HG02798 (cell line): ENCODE measurements at regions not wholly inside any gene's neighbourhood (a gene's known extent, or its start where the extent isn't known, plus 50 kb on each side); places are given as distances from the start of the nearest gene placed in this dataset.

Source experiments
- ATAC-seq: cut with Tn5 transposase; IDR thresholded peaks from one replicate; pipeline ENCODE4 v1.9.1; 2021; ENCODE audit warnings: mild to moderate bottlenecking; ENCODE audit not compliant: unreplicated experiment, poor library complexity

- ATAC-seq, result no peak
Observed at GRCh38 chr10:62727934-62728333, 76.6 kb upstream of the ADO start.

- ATAC-seq, result no peak
Observed at GRCh38 chr10:62728479-62728878, 76.0 kb upstream of the ADO start.

DNA sequence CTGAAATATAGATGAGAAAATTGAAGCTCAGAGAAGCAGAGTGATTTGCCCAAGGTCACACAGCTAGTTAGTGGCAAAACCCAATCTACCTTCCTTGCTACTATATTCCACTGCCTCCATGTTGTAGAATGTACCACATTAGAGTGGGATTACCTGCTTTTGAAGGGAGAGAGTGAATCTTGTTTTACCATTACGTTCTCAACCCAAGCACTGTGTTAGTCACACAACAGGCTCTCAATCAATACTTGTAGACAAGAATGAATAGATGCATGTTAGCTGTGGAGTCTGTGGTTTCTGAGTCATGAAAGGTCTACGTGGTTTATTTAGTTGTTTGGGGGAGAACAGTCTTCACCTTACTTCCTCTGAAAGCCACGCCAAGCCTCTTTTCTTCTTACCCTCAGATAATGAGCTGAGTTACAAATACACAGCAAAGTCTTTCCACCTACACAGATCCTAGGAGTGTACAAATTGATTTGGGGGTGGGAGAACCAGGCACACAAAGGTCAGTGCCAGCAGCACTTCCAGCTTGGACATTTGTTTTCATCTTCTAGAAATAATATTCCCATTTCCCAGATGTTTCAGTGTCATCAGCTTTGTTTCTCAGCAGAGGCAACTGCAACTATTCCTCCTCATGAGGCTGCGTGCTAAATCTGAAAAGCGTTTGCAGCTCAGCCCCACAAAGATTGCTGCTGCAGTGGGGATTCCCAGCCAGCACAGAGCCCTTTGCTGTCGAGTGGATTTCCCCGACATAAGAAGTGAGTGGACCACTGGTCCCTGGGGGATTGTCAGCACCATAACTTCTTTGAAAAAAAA, 71.5 kb upstream of the ADO start:
- peak; percentile 84 for ATAC-seq

DNA sequence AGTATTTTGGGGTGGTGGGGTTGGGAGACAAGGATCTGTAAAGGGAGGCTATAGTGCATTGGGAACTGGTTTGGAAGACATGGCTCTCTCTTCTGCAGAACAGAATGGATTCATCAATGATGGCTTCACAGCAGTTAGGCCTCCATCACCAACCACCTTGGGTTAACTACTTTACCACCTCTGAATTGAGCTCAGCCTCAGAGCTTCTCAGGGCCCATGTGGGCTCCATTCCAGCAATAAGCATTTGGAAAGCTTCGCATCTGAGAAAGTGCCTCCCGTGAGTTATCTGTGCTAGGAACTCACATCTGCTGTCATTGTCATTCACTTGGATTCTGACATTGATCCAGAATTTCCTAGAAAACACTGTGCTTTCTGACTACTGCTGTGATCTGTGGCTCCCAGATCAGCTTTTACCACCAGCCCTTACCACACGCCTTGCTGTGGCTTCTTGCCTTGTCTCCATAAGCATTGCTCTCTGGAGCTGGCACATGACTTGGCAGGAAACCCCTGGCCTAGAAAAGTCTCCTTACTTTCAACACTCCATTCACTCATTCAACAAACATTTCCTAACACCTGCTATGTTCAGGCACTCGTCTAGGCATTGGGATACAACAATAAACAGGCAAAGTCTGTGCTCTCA, 70.7 kb upstream of the ADO start:
- ATAC-seq, result peak; percentile 4

DNA sequence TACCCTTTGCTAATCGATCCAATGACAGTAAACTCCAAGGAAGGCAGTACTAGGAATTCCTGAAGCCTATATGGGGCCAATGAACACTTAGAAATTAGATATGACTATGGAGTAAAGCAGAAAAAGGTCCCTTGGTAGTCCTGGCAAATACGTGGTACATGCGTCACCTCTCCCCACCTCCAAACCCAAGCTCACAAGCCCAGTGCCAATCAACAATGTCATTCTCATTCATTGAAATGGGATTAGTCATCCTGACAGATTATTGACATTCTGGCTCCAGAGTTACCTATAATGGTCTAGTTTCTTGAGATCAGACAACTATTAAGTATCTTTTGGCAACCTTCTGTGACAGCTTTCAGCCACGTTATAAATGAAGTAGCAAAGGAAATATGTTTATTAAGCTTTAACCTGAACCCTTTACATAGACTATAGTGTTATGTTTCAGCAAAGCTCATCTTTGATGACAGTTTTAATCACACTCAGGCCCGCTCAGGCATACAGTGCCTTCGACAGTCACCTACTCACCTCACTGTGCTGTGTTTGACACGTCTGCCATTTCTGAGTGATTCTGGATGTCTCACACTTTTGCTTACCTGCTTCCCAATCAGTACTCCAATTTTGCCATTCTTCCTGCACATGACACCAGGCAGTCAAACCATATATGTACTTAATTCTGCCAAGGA, 69.6 kb upstream of the ADO start:
- no peak for ATAC-seq

DNA sequence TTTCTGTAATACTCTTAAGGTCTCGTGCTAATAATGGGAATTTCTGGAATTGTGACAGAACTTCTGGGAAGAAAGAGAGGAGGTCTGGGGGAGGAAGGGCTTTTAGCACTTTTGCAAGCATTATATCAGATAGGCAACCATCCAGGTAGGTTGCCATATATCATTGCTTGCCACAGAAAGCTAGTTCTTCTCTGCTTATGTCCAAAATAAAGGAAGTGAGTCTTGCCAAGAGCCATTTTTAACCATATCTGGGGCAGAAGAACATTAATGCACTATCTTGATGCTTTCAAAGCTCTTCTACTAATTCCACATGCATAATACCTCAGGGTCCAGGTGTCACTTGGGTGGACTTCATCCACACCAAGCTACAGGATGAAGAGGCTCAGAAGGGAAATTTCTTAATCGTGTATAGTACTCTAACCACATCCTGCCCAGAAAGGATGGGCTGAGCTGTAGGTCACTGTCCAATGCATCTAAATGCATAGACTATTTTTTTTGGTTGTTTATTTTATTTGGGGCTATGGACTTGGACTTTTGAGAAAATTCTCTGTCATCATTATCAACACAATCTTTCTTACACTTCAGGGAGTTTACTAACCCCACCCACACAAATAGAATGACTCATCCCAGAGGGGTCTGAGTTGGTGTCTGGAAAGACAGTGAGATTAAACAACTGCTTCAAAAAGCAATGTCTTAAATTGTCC, 68.9 kb upstream of the ADO start:
- peak; percentile 48 for ATAC-seq

DNA sequence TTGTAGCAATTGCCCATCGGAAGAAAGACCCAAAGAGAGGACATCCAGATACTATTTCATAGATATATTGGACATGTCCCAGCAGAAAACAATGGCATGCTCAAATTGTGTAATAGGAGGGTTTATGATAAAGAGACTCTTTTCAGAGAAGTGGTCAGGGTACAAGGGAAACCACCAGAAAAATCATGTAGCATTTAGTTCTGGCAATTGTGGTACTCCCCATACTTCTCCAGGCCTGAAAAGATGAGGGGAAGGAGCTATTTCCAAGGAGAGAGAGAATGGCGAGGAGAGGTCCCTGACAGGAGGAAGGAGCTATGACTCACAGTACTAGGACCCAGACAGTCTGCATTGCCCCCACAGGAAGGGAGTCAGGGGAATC, 68.4 kb upstream of the ADO start:
- no peak for ATAC-seq

- no peak for ATAC-seq
Observed at GRCh38 chr10:62738916-62739315, 65.6 kb upstream of the ADO start.

DNA sequence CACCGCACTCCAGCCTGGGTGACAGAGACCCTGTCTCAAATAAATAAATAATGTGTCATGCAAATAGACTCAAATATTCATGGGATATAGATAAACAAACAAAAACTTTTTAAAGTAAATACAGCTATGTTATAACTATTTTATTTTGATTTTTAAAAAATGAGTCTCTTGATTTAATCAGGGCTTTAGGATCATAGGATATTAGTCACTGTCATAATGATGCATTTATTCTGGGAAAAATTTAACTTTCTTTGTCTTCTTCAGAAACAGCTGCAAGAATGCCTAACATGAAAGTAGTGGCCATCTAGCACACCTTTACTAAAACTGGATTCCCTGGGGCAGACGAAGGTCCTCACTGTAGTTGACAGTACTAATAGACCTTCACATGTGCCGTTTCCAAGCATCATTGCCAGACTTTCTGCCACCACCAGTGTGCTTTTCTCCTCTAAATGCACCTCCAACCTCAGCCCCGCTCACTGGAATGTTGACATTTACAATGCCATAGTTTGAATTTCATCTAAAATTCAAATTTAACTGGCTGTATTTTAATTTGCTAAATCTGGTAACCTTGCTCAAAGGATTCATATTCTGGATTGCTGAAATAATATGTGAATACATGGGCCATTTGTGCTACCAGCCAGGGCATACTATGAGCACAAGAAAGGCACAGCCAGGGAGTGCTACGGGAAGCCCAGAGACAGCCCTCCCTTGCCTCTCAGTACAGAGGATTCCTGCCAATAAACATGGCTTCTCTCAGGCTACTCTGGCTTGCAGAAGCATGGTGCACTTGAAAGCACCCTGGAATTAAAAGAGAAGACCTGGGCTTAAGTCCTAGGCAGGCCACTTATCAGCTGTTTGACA, 63.4 kb upstream of the ADO start:
- no peak for ATAC-seq

DNA sequence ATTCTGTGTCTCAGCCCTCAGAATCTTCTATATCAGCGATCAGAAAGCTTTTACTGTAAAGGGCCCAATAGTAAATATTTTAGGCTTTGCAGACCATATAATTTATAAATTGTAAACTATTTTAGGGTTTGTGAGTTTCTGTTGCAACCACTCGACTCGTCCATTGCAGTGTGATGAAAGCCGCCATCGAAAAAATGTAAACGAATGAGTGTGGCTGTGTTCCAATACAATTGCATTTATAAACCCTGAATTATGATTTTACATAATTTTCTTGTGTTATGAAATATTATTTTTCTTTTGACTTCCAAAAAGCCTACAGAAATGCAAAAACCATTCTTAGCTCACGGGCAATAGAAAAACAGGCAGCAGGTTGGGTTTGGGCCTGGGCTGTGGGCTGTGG, 62.5 kb upstream of the ADO start:
- no peak for ATAC-seq

- peak; percentile 44 for ATAC-seq
Observed at GRCh38 chr10:62742536-62743061, 61.9 kb upstream of the ADO start.

DNA sequence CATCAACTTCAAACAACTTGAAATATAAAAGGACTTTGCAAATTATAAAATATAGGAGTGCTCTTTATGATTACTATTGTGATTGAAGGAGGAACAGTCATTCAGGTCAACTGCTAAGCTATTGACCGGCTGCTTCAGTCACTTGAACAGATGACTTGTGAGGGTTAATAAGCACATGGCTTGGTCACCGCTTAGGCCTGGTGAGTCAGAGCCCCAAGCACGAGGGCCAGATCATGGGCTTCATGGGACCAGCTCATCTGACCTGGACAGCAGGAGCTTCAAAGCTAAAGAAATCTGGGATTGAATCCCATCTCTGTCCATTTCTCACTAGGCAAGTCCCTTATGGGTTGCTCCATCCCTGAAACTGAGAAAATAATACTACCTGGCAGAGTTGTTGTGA, 60.4 kb upstream of the ADO start:
- no peak for ATAC-seq

- ATAC-seq, result no peak
Observed at GRCh38 chr10:62745581-62745980, 58.9 kb upstream of the ADO start.

- no peak for ATAC-seq
Observed at GRCh38 chr10:62746951-62747729, 57.4 kb upstream of the ADO start.

- ATAC-seq, result peak; percentile 70
Observed at GRCh38 chr10:62748386-62748785, 56.1 kb upstream of the ADO start.

DNA sequence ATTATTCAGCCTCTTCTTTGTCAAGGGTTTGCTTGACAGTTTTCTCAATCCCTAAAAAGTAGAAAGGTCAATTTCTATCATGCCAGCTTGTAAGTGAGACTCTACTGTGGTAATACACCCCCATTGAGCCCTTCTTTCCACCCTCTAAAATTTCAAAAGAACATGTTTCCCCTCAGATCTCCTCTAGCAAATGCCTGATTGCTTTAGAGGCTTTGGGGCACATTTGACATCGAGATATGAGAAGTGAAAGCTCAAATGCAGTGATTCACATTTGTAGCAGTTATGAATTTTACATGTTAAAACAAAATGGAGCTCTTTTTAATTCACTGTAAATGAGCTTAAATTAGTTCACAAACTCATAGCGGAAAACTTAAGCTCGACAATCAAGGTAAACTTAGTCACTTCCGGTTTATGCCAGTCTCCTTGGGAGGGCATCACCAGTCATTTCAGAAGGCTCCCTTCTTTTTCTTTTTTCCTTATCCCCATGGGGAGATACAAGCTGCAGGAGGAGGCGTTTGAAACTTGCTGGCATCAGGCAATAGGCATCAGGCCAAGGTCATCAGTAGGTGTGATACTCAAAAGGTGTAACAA, 55.3 kb upstream of the ADO start:
- ATAC-seq, result no peak
